CD4-positive, alpha-beta T cell treated with Interleukin-15 for 1 hour (primary cell): ENCODE measurements at regions not wholly inside any gene's neighbourhood (a gene's known extent, or its start where the extent isn't known, plus 50 kb on each side); places are given as distances from the start of the nearest gene placed in this dataset.

Source experiments
- DNase-seq: peaks from one replicate; pipeline ENCODE4 v3.0.0-alpha.2; 2020

DNA sequence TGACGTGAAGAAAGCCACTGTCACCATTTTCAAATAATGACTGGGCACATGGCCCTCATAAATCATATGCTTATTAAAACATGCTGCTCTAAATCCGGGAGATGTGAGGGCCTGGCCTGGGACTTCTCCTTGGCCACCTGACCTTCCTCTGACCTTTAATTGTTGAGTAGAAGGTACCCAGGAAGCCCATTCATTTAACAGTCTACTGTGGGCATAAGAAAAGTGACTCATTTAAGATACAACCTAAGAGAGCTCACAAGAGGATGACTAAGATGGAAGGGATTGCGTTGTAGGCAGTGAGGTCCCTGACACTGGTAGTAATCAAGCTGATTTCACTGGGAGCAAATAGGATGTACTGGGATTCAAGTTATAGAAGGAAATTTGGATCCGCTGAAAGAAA lies 203.4 kb upstream of the GPR26 start:
- DNase-seq, result no peak

DNA sequence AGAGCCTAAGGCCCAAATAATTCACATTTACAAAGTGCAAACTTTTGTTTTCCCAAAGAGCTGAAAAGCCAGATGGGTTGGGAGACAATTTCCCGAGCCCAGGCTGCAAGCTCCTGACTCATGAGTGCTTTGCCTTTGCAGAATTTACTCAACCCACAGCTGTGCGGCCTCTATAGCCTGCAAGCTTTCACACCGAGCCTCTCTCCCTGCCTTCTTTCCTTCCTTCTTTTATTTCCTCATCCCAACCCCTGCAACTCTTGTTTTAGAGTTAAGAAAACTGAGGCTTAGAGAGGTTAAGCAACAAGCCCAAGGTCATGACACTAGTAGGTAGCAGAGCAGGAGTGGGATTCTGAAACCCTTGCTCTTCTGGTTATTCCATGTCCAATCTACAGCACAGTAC lies 203.0 kb upstream of the GPR26 start:
- no peak for DNase-seq

DNA sequence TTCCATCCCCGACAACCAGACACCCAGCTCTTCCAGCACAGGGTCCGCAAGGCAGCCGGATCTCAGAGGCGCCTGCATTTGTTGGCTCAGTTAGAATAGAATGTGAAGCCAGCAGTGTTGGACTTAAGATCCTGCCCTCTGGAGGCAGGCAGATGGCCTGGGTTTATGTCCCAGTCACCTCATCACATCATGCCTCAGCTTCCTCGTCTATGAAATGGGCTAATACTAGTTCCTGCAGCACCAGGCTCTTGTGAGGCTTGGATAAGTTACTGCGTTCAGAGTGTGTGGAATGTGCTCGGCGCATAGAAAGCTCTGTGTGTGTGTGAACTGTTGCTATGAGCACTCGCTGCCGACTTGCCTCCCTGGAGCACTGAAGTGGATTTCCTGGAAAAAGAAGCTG lies 202.5 kb upstream of the GPR26 start:
- no peak for DNase-seq

DNA sequence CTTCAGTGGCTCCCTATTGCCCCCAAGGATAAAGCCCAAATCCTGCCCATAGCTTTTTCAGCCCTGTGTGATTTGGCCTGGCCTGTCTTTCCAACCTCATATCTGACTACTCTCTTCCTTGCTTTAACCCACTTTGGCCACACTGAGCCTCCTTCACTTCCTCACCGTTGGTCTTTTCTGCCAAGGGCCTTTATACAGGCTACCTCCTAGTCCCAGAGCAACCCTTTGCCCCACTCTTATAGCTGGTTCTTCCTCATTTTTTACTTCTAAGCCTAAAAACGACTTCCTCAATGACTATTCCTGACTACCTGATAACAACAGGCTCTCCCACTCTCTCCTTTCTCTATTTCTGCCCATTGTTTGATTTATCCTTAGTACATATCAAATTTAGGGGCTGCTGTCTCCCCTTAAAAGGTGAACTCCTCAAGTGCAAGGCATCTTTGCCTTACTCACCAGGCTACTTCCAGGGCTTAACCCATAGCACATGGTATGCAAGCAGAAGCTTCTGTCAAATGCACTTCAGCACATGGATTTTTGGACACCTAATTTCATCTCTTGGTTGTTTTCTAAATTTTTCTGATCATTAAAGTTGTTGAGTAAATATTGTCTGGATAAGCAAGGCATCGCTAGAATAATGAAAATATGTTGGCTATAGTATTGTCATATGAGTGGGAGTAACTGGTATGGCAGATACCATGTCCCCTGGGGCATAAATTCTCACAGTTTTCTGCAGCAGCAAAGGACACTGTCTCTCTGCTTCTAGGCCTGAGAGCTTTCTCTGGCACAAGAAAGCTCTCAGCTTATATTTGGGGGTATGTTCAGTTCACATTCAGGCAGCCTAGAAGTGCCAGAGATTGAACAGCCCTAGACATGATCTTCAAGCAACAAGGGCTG lies 201.5 kb upstream of the GPR26 start:
- DNase-seq, result no peak

DNA sequence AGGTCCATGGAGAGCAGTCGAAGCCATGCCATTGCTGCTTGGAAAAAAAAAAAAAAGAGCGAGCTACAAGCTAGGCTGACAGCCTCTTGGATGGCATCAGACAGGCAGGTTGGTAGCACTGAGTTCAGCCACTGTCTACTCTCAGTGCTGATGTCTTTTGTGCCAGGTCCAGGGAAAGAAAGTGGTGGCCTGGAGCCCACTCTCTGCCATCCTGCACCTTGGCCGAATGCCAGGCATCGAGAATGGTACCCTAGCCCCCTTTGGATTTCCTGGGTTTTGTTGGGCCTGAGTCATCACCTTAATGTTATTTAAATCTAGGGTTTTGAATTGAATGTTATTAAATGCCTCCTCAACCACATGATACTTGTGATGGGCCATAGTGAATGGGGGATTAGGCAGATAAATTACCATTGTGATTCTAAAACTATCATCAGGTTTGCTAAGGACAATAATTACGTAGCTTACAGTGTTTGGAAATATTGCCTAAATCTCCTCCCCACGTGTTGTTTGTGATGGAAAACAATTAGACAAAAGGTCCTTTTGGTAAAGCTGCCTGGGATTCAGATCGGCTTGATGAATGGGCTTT lies 195.7 kb upstream of the GPR26 start:
- no peak for DNase-seq

DNA sequence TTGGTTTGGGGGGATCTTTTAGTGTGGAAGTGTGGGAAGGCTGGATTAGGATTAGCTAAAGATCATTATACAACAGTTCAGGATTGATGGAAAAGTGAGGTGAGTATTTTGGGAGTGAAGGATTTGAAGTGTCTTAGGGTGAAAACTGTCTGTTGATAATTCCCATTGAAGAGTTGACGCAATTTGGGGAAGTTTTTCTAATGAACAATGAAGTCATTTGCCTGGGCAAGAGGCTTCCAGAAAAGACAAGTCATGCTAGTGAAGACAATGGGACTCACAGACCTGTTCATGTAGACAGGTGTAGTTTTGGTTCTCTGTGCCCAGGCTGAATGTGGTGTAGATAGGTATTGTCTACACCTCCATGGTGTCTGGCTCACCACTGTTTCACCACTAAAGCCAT lies 194.3 kb upstream of the GPR26 start:
- no peak for DNase-seq

DNA sequence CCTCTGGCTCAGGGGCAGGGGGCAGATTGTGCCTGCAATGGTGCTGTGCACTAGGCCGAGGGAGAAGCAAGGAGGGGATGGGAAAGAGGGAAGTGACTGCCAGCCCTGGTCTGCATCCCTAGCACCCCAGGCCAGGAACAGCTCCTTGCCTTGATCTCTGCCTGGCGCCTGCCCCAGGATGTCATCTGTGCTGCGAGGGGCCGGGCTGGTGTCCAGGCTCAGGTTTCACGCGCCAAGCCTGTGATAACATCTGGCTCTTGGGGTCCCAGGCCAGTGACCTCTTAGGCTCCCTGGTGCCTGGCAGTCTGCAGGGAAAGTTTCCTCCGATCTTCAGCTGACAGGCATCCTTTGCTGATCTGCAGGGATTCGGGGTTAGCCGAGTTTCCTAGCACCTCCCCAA lies 193.5 kb upstream of the GPR26 start:
- no peak for DNase-seq

DNA sequence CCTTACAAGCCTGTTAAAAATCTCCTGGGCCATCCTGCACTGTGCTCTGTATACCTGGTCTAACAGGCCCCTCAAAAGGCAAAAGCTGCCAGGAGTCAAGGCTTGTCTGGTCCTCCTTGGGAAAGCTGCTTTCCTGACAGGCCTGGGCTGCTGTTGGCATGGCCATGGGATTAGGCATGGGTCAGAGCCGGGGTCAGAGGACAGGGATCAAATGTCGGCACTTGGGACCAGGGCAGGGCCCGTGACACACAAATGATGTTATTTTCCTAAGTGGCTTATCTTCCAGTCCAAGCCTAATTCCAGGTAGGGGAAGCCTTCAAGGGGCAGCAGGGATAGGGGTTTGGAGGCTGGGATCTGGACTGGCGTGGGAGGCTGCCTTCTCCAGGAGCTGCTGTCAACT lies 191.5 kb upstream of the GPR26 start:
- DNase-seq, result no peak

DNA sequence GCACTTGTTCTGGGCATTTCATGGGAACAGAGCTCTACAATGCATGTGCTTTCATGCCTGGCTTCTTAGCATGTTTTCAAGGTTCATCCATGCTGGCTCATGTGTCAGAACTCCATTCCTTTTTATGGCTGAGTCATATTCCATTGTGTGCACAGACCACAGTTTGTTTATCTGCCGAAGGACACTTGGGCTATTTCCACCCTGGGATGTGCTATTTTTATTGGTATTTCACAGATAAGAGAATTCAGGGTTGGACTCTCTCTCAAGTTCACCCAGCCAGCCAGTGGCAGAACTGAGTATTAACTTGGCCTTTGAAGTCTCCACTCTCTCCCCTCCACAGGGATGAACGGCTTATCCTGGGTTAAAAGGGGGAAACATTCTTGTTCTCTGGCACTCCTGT lies 190.7 kb upstream of the GPR26 start:
- no peak for DNase-seq

DNA sequence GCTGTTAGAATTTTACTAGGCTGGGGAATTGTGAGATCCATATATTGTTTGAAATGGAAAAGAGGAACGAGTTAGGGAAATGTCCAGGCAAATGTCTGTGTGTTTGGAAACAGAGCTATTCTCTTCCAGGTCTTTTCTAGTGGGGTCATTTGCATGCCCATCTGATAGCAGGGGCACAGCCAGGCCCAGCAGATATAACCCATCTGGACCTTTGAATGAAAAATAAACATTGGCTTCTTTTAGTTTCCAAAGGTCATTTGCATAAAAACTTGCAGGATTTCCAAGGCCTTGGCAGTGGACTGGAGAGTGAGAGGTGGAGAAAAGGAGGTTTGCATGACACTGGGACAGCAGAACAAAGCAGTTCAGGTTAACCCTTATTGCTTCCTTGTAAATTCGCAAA lies 188.0 kb upstream of the GPR26 start:
- DNase-seq, result no peak

DNA sequence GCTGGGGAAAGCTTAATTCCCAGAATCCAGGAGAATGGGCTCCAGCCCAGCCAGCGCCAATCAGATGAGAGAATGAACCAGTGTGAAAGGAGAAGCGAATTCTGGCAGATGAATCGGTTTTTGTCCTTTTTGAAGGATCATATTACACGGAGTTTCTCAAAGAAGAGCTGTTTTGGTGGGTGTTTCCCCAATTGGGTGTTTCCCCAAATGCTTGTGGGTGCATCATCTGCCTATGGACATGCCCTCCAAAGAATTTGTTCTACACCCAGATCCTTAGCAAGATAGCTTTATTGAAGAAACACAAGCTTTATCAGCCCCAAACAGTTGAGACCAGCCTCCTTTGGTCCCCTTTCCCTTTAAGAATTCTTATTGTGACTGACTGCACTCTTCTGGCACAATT lies 186.5 kb upstream of the GPR26 start:
- no peak for DNase-seq

DNA sequence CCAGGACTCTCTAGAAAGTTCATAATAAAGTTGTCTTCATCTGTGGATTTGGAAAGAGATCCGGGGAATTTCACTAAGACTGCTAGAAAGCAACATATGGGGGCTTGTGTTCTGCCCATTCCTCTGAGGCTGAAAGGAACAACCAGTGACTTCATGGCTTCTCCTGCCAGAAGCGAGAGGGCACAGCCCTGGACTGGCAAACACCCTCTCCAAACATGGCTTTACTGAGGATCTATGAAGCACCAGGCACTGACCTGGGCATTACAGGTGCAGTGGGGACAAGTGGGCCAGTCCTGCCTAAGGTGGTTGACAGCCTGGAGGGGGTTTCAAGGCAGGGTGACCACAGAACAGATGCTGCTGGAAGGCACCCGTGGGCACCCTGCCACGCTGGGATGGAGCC lies 185.8 kb upstream of the GPR26 start:
- no peak for DNase-seq

DNA sequence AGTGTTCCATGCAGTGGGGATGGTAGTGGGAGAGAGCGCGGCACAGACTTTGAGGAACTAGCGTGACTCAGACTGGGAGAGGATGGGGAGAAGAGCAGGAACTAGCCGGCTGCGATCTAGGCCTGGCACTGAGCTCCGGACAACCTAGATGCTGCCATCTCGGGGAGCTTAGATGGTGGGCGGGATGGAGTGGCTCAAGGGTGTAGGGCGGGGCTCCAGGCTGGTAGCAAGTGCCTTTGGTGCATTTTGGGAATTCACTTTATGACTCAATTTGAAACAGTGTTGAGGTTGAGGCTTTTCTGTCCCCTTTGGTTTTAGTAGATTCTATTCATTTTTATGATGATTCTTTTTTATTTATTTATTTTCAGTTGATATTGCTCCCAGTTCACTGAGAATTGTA lies 185.3 kb upstream of the GPR26 start:
- no peak for DNase-seq

DNA sequence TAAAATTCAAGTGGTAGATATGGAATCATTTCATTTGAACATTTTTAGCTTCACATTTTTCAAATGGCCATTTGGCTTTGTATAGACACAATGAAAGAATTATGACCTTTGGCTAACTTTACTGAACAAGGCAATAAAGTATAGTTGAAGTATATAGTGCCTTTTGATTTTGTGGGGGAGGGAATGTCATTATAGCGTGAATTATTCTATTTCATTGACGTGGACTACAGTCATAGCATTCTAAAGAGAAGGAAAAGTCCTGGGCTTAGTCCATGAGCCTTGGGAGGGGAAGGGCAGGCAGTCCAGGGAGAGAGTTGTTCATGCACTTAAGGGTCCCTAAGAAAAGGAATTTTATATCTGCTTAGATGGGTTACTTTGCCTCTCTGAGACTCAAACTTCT lies 181.4 kb upstream of the GPR26 start:
- no peak for DNase-seq

DNA sequence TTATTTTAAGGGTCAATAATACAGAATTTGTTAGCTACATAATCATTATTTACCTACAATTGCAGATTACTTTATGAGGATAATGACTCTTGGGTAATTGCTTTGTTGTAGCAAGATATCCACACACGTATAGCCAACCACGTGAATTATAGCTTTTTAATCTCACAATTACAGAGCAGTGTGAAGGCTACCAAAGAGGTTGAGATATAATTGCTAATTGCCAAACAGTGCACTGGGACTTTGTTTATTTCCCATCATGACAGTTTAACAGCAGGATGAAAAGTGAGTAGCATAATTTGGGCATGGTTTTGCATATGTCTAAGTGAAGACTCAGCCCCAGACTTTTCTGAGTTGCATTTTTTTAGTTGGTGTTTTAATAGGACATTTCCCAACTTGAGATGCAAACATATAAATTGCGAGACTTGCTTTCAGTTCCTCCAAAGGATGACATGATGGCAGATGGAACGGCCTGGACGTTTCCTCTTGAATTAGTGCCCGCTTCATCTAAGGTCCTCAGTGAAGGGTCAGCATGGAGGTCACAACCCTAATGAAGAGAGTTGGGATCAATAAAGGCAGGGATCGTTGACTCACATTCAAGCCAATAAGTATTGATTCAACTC lies 180.7 kb upstream of the GPR26 start:
- no peak for DNase-seq

DNA sequence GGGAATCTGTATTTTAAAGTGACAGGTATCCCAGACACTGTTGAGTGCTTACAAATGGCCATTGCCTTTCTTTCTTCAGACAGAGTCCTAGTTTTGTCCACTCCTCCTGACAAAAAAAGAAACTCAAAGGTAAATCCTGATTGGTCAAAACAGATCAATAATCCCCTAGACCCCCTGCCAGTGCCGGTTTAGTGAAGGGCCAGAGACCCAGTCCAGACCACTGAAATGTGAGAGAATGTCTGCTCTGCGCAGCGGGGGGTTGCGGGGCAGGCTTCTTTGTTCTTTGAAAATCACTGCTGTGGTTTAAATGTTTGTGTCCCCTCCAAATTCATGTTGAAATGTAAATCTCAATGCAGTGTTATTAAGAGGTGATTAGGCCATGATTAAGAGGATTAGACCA lies 177.7 kb upstream of the GPR26 start:
- DNase-seq, result no peak

DNA sequence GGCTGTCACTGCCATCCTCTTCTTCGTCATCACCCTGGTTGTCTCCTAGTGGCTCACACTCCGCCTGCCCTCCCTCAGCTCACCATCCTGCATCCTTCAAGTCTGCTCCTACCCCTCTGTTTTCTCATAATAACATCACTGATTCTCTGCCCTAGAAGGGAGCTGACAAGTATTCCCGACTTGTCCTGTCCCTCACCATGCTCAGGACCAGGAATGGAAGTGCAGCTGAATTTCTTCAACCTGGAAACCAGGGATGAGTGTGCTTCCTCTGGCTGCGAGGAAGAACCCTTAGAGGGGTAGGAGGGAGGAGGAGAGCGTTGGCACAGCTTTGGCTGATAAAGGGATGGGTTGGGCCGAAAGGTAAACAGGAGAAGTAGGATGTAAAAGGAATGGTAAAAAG lies 174.8 kb upstream of the GPR26 start:
- no peak for DNase-seq

DNA sequence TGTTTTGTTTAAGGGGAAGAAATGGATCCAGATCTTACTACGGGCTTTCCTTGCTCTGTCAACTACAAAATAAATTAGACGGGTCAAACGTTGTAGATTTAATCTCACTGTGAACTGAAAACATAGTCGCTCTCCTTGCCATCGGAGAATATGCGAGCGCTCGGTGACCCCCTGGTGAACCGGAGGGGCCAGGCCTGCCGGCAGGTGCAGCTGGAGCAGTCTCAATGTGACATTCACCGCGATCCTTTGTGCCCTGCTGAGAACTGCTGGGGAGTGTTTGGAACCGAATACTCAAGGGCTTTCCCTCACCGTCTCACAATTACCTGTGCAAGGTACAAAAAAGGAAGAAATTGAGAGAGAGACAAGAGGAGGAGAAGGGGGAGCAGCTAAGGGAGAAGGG lies 174.1 kb upstream of the GPR26 start:
- no peak for DNase-seq

DNA sequence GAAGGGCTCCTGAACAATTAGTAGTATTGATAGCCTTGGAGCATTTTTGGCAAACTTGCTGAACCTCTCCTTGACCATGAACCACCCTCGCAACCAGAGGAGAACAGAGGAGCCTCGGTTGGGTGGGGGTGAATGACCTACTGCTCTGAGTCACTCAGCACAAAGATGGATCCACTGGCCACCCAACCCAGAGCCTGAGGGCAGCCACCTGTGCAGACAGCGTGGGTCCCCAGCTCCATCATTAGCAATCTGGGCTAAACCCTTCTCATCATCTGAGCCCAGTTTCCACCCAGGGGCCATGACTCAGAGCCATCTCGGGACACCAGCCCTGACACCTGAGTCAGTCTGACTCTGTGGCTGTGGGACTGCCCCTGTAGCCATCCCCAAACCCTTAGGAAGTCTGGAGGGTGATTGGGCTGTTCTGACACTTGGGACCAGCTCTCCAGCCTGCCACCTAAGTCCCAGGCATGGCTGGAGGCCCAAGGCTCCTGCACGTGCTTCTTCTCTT lies 171.8 kb upstream of the GPR26 start:
- no peak for DNase-seq

DNA sequence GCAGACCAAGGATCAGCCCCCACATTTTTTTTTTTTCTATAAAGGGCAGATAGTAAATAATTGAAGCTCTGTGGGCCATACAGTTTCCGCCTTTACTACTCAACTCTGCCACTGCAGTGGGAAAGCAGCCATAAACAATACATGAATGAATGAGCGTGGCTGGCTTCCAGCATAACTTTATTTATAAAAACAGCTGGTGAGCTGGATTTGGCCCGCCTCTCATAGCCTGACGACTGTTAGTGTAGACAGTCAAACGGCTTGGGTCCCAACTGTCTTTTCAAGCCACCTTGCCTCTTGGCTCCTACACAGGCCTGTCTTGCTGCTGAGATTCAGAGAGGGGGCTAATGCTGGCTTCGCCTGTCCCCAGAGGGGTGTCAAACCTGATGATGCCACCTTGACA lies 169.8 kb upstream of the GPR26 start:
- DNase-seq, result no peak

DNA sequence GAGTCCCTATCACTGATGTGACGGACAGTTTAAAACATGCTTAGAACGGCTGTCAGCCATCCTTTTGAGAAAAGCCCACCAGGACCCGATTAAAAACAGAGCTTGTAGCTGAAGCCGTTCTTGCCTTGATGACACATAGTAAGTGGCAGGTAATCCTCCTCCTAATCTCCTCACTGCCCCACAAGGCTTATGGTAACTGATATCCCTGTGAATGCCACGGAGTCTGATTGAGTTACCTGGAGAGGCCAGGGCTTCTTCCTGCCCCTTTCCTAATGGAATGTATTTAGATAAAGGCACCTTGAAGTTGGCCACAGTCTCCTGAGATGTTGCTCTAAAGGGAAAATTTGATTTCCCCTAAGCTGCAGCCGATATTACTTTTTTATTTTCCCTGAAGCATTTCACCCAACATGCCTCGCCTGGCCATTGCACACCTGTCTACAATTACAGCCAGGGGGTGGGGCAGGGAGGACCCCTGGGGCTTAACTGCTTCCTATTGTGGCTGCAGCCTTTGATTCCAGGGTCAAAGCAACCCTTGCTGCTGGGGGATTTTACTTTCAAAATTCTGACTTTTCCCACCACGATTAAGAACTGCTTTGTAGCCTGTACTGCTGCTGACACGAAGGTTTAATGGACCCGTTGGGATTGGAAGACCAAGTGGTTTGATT lies 169.0 kb upstream of the GPR26 start:
- DNase-seq, result no peak

DNA sequence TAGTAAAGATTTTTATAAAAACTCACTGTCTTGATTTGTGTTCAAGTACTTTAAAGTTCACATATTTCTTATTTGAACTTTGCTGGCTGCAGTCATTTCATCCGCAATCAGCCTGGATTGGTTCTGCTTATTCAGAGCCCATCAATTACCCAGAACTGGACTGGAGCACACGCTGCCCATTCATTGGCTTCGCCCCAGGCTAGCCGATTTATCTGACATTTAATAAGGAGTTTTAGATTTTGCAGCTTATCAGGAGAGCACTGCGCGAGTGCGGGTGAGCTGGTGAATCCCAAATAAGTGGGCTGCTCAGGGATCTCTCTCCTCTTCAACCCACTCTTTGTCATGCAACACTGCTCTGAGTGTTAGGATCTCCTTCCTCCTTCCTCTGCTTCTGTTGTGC lies 166.0 kb upstream of the GPR26 start:
- DNase-seq, result no peak

DNA sequence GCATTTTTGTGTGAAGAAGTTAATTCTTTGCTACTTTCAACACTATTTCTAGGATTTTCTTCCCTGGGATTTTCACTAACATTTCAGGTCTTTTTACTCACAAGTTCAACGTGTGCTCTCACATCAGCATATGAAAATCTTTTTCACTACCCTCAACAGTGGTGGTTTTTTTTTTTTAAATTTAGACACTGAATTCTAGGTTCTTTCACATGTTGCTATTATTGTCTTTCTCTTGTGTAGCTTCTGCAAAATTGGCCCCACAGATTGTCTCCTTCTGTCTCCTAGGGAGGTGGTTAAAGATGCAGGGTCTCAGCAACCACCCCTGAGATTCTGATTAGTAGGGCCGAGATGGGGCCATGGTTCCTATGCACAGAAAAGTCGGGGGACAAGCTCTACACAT lies 165.0 kb upstream of the GPR26 start:
- no peak for DNase-seq

DNA sequence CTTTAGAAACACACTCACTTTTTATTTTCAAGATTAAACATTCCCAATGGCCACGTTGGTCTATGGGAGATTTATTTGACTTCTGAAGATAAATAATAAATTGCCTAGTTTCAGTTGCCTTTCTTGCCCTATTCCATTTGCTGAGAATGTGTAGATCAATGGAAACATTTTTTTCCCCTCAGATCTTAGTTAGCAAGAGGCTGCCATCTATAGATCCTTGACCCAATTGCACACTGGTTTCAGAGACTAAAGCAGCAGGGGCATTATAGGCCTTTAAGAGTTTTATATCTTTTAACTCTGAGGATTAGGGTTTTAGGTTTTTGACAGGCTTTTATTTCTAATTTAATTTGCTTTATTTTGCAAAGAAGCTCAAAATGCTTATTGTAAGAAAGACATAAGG lies 163.2 kb upstream of the GPR26 start:
- no peak for DNase-seq
